Prostate gland (tissue), 2 donors: ENCODE measurements at regions not wholly inside any gene's neighbourhood (a gene's known extent, or its start where the extent isn't known, plus 50 kb on each side); places are given as distances from the start of the nearest gene placed in this dataset.

Experiments used
- POLR2A ChIP-seq: fragments of 450-650 bp; IDR thresholded peaks from one replicate; pipeline ENCODE4 v1.6.1; 2016; ENCODE audit warnings: antibody characterized with exemption, mild to moderate bottlenecking
- TF ChIP-seq, protein P1 (sequence below), 4 experiments: fragments of 200-600 bp in 2 of 4; fragments of 450-650 bp in 2 of 4; sonication (generic) in 2 of 4; IDR thresholded peaks; 1 replicate in 3 of 4; 2 replicates in 1 of 4; pipeline ENCODE4 v1.5.1; 2016 to 2019; ENCODE audit warnings: antibody characterized with exemption in 4 of 4, mild to moderate bottlenecking in 2 of 4, moderate library complexity in 2 of 4

GRCh38 chr4:110268790-110269189 is 70.4 kb upstream of the ELOVL6 start:
- TF ChIP-seq POLR2A = no peak
- TF ChIP-seq, protein P1, sequence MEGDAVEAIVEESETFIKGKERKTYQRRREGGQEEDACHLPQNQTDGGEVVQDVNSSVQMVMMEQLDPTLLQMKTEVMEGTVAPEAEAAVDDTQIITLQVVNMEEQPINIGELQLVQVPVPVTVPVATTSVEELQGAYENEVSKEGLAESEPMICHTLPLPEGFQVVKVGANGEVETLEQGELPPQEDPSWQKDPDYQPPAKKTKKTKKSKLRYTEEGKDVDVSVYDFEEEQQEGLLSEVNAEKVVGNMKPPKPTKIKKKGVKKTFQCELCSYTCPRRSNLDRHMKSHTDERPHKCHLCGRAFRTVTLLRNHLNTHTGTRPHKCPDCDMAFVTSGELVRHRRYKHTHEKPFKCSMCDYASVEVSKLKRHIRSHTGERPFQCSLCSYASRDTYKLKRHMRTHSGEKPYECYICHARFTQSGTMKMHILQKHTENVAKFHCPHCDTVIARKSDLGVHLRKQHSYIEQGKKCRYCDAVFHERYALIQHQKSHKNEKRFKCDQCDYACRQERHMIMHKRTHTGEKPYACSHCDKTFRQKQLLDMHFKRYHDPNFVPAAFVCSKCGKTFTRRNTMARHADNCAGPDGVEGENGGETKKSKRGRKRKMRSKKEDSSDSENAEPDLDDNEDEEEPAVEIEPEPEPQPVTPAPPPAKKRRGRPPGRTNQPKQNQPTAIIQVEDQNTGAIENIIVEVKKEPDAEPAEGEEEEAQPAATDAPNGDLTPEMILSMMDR (IDR thresholded peaks at IDR 0.05) = no peak
